ENCODE measurements at regions not wholly inside any gene's neighbourhood (a gene's known extent, or its start where the extent isn't known, plus 50 kb on each side); places are given as distances from the start of the nearest gene placed in this dataset.

GRCh38 chrX:45822124-45822523 is 621.4 kb upstream of the DIPK2B start:
- H3K4me1 ChIP-seq, result no peaks in the 10 kb centered on the region
- ATAC-seq (no peak), DNase-seq (no peak)
- H3K4me3 ChIP-seq, result no peak overlapping the region
- no peaks in the 10 kb centered on the region for H3K9me3 ChIP-seq
- no peaks in the 10 kb centered on the region for H3K36me3 ChIP-seq
- H3K27me3 ChIP-seq, result no peaks in the 10 kb centered on the region
- TF ChIP-seq CTCF (IDR thresholded peaks at IDR 0.05), result no peak
- no peak overlapping the region for H3K27ac ChIP-seq
- intact Hi-C loops (cut with DNase I), result no loop called here

GRCh38 chrX:45818913-45819312 is 618.2 kb upstream of the DIPK2B start:
- H3K27me3 ChIP-seq, result no peaks in the 10 kb centered on the region
- no peaks in the 10 kb centered on the region for H3K36me3 ChIP-seq
- ATAC-seq, result no peak
- no peak overlapping the region for H3K4me3 ChIP-seq
- no peaks in the 10 kb centered on the region for H3K9me3 ChIP-seq
- intact Hi-C loops (cut with DNase I), result no loop called here
- DNase-seq, result no peak
- no peaks in the 10 kb centered on the region for H3K4me1 ChIP-seq
- TF ChIP-seq CTCF (IDR thresholded peaks at IDR 0.05), result no peak
- H3K27ac ChIP-seq, result no peak overlapping the region

- Histone ChIP-seq H3K27ac (no peak overlapping the region), H3K27me3 (no peaks in the 10 kb centered on the region), H3K36me3 (no peaks in the 10 kb centered on the region), H3K4me3 (no peak overlapping the region), H3K9me3 (no peaks in the 10 kb centered on the region), H3K4me1 (no peaks in the 10 kb centered on the region)
- intact Hi-C loops (cut with DNase I), result no loop called here
- no peak for DNase-seq
- ATAC-seq, result no peak
- TF ChIP-seq CTCF (IDR thresholded peaks at IDR 0.05), result no peak
These were observed 614.8 kb upstream of the DIPK2B start for GRCh38 chrX:45815441-45815840.

- Histone ChIP-seq H3K4me1 (no peaks in the 10 kb centered on the region), H3K36me3 (no peaks in the 10 kb centered on the region), H3K27ac (no peak overlapping the region), H3K4me3 (no peak overlapping the region), H3K27me3 (no peaks in the 10 kb centered on the region), H3K9me3 (no peaks in the 10 kb centered on the region)
- ATAC-seq, result no peak
- intact Hi-C loops (cut with DNase I), result no loop called here
- TF ChIP-seq CTCF (IDR thresholded peaks at IDR 0.05), result no peak
- no peak for DNase-seq
These were observed 610.6 kb upstream of the DIPK2B start for GRCh38 chrX:45811326-45811725.

- ATAC-seq, result no peak
- Histone ChIP-seq H3K4me1 (no peaks in the 10 kb centered on the region), H3K27ac (peak overlapping the region; percentile 36), H3K36me3 (no peaks in the 10 kb centered on the region), H3K27me3 (no peaks in the 10 kb centered on the region), H3K9me3 (no peaks in the 10 kb centered on the region), H3K4me3 (peak overlapping the region; percentile 23)
- intact Hi-C loops (cut with DNase I), result no loop called here
- DNase-seq, result no peak
- TF ChIP-seq CTCF (IDR thresholded peaks at IDR 0.05), result no peak
These were observed 607.1 kb upstream of the DIPK2B start for GRCh38 chrX:45807572-45808425.

All from upper lobe of right lung (tissue), 1 donor.